ENCODE measurements at regions not wholly inside any gene's neighbourhood (a gene's known extent, or its start where the extent isn't known, plus 50 kb on each side); places are given as distances from the start of the nearest gene placed in this dataset.

- Histone ChIP-seq H3K27ac (ENCODE audit: low read length) (no peak overlapping the region), H2AFZ (ENCODE audit: low read depth, low read length) (no peak overlapping the region), H3K9me3 (ENCODE audit: low read length) (no peaks in the 10 kb centered on the region), H3K79me2 (replicated peaks; ENCODE audit: insufficient read depth, low read length) (no peaks in the 10 kb centered on the region), H4K20me1 (ENCODE audit: insufficient read depth) (no peaks in the 10 kb centered on the region), H3K4me2 (ENCODE audit: low read length) (no peak overlapping the region), H3K4me3 (ENCODE audit: low read length) (no peak overlapping the region), H3K9me2 (ENCODE audit: insufficient read depth, low read length) (no peaks in the 10 kb centered on the region), H3K9ac (ENCODE audit: low read length) (no peak overlapping the region), H3K27me3 (ENCODE audit: insufficient read depth, low read depth, low read length) (no peaks in the 10 kb centered on the region), H3K36me3 (ENCODE audit: insufficient read depth, low read length) (no peaks in the 10 kb centered on the region), H3F3A (ENCODE audit: insufficient read depth, low read length, poor library complexity, severe bottlenecking) (no peaks in the 10 kb centered on the region)
- TF ChIP-seq REST (IDR thresholded peaks at IDR 0.05; ENCODE audit: borderline replicate concordance) (no peak), SMC3 (conservative IDR thresholded peaks at IDR 0.05; ENCODE audit: poor library complexity) (no peak), TAF1 (IDR thresholded peaks at IDR 0.05; ENCODE audit: low read depth) (no peak), CTCF (IDR thresholded peaks at IDR 0.05; ENCODE audit: poor library complexity, severe bottlenecking) (no peak), MXI1 (conservative IDR thresholded peaks at IDR 0.05; ENCODE audit: poor library complexity, severe bottlenecking) (no peak), EZH2 (IDR thresholded peaks at IDR 0.05; ENCODE audit: borderline replicate concordance, insufficient read depth, low read length, poor library complexity, severe bottlenecking) (no peak), EP300 (conservative IDR thresholded peaks at IDR 0.05; ENCODE audit: poor library complexity, severe bottlenecking) (no peak), RAD21 (conservative IDR thresholded peaks at IDR 0.05) (no peak), POLR2AphosphoS5 (IDR thresholded peaks at IDR 0.05) (no peak)
These were observed 173.5 kb downstream of the ZIC1 start for GRCh38 chr3:147582642-147583041.

- H3K27ac ChIP-seq (ENCODE audit: low read length): no peak overlapping the region
- no peak overlapping the region for H3K4me2 ChIP-seq (ENCODE audit: low read length)
- no peaks in the 10 kb centered on the region for H4K20me1 ChIP-seq (ENCODE audit: insufficient read depth)
- H2AFZ ChIP-seq (ENCODE audit: low read depth, low read length): no peak overlapping the region
- no peak overlapping the region for H3K9ac ChIP-seq (ENCODE audit: low read length)
- H3K27me3 ChIP-seq (ENCODE audit: insufficient read depth, low read depth, low read length): no peaks in the 10 kb centered on the region
- TF ChIP-seq EP300 (conservative IDR thresholded peaks at IDR 0.05; ENCODE audit: poor library complexity, severe bottlenecking): no peak
- TF ChIP-seq CTCF (IDR thresholded peaks at IDR 0.05; ENCODE audit: poor library complexity, severe bottlenecking): no peak
- TF ChIP-seq POLR2AphosphoS5 (IDR thresholded peaks at IDR 0.05): no peak
- TF ChIP-seq RAD21 (conservative IDR thresholded peaks at IDR 0.05): no peak
- TF ChIP-seq SMC3 (conservative IDR thresholded peaks at IDR 0.05; ENCODE audit: poor library complexity): no peak
- no peak for TF ChIP-seq TAF1 (IDR thresholded peaks at IDR 0.05; ENCODE audit: low read depth)
- TF ChIP-seq MXI1 (conservative IDR thresholded peaks at IDR 0.05; ENCODE audit: poor library complexity, severe bottlenecking): no peak
- H3K36me3 ChIP-seq (ENCODE audit: insufficient read depth, low read length): no peaks in the 10 kb centered on the region
- H3K79me2 ChIP-seq (replicated peaks; ENCODE audit: insufficient read depth, low read length): no peaks in the 10 kb centered on the region
- H3K4me3 ChIP-seq (ENCODE audit: low read length): no peak overlapping the region
- H3F3A ChIP-seq (ENCODE audit: insufficient read depth, low read length, poor library complexity, severe bottlenecking): no peaks in the 10 kb centered on the region
- H3K9me3 ChIP-seq (ENCODE audit: low read length): no peaks in the 10 kb centered on the region
- no peaks in the 10 kb centered on the region for H3K9me2 ChIP-seq (ENCODE audit: insufficient read depth, low read length)
These were observed 179.9 kb downstream of the ZIC1 start for GRCh38 chr3:147589016-147589415.
